ENCODE measurements at regions not wholly inside any gene's neighbourhood (a gene's known extent, or its start where the extent isn't known, plus 50 kb on each side); places are given as distances from the start of the nearest gene placed in this dataset.
A peak's percentile ranks its signal among the peaks of the same experiment; 100 is the strongest.
"Not testable (repeated sequence)": the region's sequence is repeated elsewhere in the genome, so short reads cannot be mapped to it uniquely, and the experiment has no call there.

DNA sequence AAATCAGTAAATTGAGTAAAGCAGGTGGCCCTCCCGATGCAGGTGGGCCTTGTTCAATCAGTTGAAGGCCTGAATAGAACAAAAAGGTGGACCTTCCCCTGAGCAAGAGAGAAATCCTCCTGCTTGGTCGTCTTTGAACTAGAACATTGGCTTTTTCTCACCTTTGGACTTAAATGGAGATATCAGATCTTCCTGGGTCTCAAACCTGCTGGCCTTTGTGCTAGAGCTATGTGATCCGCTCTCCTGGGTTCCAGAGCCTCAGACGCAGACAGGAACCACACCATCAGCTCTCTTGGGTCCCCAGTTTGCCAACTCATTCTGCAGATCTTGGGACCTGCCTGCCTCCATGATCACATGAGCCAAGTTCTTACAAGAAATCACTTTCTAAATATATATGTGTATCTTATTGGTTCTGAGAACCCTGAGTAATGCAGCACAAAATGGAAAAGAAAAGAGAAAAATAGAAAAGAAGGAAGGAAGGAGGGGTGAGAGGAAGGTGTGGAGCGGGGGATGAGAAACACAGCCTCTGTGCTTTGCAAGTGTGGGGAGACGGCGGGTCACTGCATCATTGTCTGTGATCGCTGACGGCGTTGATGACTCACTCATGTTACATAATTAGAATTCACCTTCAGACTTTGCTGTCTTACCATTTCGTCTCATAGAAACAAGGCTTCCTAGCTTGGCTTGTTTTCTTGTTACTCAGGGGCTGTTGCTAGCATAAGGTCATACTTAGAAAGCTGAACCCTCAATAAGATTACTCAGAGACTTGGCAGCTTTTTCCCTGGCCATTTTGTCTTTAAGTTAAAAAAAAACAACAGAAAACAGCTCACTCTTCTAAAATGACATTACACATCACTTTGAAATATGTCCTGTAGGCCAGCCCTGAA is 85.7 kb upstream of the NEDD9 start:
- peaks cover 58% of the 10 kb centered on the region for H3K36me3 Mint-ChIP-seq (ENCODE audit: low read depth)
- peak; percentile 87 for DNase-seq
- H3K9me3 Mint-ChIP-seq, result peaks cover 8% of the 10 kb centered on the region
- no peaks in the 10 kb centered on the region for H3K27me3 Mint-ChIP-seq
- intact Hi-C loops (cut with micrococcal nuclease), result loop anchor here (1.0 kb wide), 2 partner anchors 48 to 142 kb away; no protein-coding TSS in a partner anchor
- peak overlapping the region; percentile 0 for H3K4me3 Mint-ChIP-seq
- peaks cover 54% of the 10 kb centered on the region for H3K4me1 Mint-ChIP-seq
- H3K27ac Mint-ChIP-seq, result peak overlapping the region; percentile 81

DNA sequence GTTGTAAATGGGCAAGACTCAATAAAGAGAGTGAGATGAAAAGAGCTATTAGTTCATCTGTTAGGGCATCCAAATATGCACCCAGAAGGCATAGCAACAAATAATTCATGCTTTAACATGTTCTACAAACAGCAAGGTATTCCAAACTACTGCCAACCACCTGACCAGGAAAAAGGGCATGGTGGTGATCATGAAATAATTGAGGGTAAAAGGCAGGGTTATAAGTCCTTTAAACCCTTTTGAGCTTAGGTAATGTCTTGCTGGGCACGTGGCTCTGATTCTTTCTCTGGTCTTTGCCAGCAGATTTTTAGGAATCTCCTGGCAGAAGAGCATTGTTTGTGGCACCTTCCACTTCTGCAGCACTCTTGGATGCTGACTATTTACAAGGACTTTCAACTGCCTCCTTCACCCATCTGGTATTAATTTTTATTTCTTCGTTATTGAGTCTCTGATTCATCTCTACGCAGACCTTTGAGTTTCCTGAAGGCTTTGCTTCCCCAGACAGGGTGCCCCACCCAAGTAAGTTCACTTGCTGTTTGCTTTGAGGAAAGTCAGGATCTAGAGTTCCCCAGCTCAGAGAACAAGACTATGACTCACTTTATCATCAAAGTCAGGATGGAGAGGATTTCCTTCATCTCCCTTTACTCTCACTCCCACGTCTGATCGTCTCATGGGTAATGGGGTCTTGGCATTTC is 83.4 kb upstream of the NEDD9 start:
- peaks cover 19% of the 10 kb centered on the region for H3K9me3 Mint-ChIP-seq
- intact Hi-C loops (cut with micrococcal nuclease), result no loop called here
- H3K36me3 Mint-ChIP-seq (ENCODE audit: low read depth), result peaks cover 65% of the 10 kb centered on the region
- no peaks in the 10 kb centered on the region for H3K27me3 Mint-ChIP-seq
- no peak for DNase-seq
- no peak overlapping the region for H3K27ac Mint-ChIP-seq
- peaks cover 49% of the 10 kb centered on the region for H3K4me1 Mint-ChIP-seq
- H3K4me3 Mint-ChIP-seq, result no peak overlapping the region

DNA sequence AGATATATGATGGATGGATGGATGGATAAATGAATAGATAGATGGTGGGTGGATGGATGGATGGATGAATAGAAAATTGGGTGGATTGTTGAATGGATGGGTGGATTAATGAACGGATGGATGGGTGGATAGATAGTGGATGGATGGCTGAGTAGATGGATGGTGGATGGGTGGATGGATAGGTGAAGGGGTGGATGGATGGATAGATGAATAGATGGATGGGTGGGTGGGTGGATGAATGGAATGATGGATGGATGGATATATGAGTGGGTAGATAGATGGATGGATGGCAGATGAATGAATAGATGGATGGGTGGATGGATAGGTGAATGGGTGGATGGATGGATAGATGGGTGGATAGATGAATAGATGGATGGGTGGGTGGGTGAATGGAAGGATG is 80.7 kb upstream of the NEDD9 start:
- peaks cover 19% of the 10 kb centered on the region for H3K9me3 Mint-ChIP-seq
- H3K4me1 Mint-ChIP-seq, result peaks cover 37% of the 10 kb centered on the region
- no peak overlapping the region for H3K27ac Mint-ChIP-seq
- peaks cover 60% of the 10 kb centered on the region for H3K36me3 Mint-ChIP-seq (ENCODE audit: low read depth)
- no peak for DNase-seq
- no peak overlapping the region for H3K4me3 Mint-ChIP-seq
- no peaks in the 10 kb centered on the region for H3K27me3 Mint-ChIP-seq
- intact Hi-C loops (cut with micrococcal nuclease), result no loop called here

DNA sequence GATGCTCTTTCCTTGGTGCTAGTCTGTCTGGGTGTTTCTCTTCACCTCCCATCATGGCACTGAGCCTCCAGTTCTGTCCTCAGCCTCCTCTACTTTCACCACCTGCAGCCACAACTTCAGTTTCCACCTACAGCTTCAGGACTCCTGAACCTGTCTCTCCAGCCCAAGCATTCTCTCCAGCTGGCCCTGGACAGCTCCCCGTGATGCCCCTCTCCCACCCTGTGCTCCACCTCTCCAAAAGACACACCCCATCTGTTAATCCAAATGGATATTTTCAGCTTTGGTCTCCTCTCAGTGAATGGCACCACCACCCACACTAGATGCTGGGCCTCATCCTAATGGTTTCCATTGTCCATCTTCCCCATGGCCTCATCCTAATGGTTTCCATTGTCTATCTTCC is 79.5 kb upstream of the NEDD9 start:
- Mint-ChIP-seq H3K36me3 (ENCODE audit: low read depth) (peaks cover 53% of the 10 kb centered on the region), H3K27ac (no peak overlapping the region), H3K27me3 (no peaks in the 10 kb centered on the region), H3K9me3 (peaks cover 19% of the 10 kb centered on the region), H3K4me3 (no peak overlapping the region), H3K4me1 (peaks cover 30% of the 10 kb centered on the region)
- DNase-seq, result no peak
- intact Hi-C loops (cut with micrococcal nuclease), result no loop called here

DNA sequence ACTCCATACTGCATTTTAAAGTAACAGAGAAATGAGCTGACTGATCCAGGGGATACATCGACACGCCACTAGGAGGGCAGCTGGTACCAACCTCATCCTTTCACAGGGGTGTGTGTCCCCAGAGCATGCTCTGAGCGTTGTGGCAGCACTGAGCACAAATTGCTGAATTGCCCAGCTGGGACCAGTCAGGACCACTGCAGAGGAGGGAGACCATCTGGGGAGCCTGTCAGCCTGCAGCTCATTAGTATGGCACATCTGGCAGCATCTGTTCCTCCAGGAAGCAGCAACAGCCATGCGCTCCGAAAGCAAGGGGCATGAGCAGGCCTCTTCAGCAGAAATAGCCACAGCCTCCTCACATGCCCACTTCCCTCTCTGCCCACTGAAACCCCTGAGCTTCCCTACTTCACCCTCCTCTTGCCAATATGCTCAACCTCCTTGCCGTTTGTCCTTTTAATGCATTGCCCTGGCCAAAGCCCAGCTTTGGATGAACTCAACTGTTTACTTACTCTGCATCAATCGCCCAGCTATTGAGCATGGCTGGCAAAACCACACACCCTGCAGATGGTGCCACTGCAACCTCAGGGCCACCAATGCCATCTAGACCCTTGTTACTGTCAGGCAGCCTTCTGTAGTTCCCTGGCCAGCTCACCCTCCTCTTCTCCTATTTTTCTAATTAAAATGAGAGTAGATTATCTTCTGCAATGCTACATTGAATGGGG is 77.6 kb upstream of the NEDD9 start:
- Mint-ChIP-seq H3K9me3 (peaks cover 23% of the 10 kb centered on the region), H3K36me3 (ENCODE audit: low read depth) (peaks cover 51% of the 10 kb centered on the region), H3K27ac (no peak overlapping the region), H3K27me3 (no peaks in the 10 kb centered on the region), H3K4me1 (peaks cover 21% of the 10 kb centered on the region), H3K4me3 (no peak overlapping the region)
- intact Hi-C loops (cut with micrococcal nuclease), result no loop called here
- no peak for DNase-seq

DNA sequence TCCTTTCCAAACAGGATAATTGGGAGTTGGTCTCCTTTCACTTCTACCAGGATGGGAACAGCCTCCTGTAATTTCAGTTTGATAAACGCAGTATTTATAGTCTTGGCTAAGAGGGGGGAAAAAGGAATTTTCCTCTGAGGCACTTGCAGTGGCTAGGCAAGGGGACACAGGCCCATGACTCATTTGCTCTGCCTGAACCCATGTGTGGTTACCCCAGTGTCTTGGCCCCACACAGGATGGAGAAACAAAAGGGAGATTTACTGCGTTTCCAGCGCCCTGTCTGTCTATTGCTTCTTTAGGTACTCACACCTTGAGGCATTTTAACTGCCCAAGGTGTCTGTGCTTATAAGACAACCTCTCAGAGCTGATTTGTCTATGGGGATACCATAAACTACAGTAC is 74.8 kb upstream of the NEDD9 start:
- Mint-ChIP-seq H3K27ac (peak overlapping the region; percentile 47), H3K9me3 (peaks cover 20% of the 10 kb centered on the region), H3K4me3 (no peak overlapping the region), H3K4me1 (peaks cover 20% of the 10 kb centered on the region), H3K27me3 (no peaks in the 10 kb centered on the region), H3K36me3 (ENCODE audit: low read depth) (peaks cover 60% of the 10 kb centered on the region)
- intact Hi-C loops (cut with micrococcal nuclease), result no loop called here
- no peak for DNase-seq

DNA sequence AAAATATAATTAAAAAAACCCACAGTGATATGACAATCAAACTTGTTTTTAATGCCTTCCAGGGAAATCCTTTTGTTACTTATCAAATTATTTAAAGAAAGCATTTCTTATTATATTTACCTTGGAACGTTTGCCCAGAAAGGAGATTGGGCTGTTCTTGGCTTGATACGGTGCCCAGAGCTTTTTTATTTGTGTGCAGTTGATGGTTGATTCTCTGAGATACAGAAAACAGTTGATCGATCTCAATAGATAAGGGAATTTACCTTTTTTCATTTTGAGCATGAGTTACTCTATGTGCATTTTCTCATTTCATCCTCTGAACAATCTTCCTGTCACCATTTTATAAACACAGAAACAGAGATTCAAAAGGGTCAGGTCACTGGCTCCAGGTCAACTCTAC is 72.5 kb upstream of the NEDD9 start:
- Mint-ChIP-seq H3K27ac (no peak overlapping the region), H3K9me3 (peaks cover 19% of the 10 kb centered on the region), H3K4me3 (no peak overlapping the region), H3K4me1 (peaks cover 22% of the 10 kb centered on the region), H3K36me3 (ENCODE audit: low read depth) (peaks cover 66% of the 10 kb centered on the region), H3K27me3 (no peaks in the 10 kb centered on the region)
- no peak for DNase-seq
- intact Hi-C loops (cut with micrococcal nuclease), result no loop called here

DNA sequence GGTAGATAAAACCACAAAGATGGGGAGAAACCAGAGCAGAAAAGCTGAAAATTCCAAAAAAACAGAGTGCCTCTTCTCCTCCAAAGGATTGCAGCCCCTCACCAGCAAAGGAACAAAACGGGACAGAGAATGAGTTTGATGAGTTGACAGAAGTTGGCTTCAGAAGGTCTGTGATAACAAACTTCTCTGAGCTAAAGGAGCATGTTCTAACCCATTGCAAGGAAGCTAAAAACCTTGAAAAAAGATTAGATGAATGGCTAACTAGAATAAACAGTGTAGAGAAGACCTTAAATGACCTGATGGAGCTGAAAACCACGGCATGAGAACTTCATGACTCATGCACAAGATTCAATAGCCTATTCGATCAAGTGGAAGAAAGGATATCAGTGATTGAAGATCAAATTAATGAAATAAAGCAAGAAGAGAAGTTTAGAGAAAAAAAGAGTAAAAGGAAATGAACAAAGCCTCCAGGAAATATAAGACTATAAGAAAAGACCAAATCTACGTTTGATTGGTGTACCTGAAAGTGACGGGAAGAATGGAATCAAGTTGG is 67.5 kb upstream of the NEDD9 start:
- H3K4me3 Mint-ChIP-seq; H3K27ac Mint-ChIP-seq; DNase-seq; H3K27me3 Mint-ChIP-seq; intact Hi-C loops (cut with micrococcal nuclease): not testable (repeated sequence)
- H3K4me1 Mint-ChIP-seq, result peaks cover 23% of the 10 kb centered on the region
- peaks cover 77% of the 10 kb centered on the region for H3K36me3 Mint-ChIP-seq (ENCODE audit: low read depth)
- H3K9me3 Mint-ChIP-seq, result peaks cover 22% of the 10 kb centered on the region

DNA sequence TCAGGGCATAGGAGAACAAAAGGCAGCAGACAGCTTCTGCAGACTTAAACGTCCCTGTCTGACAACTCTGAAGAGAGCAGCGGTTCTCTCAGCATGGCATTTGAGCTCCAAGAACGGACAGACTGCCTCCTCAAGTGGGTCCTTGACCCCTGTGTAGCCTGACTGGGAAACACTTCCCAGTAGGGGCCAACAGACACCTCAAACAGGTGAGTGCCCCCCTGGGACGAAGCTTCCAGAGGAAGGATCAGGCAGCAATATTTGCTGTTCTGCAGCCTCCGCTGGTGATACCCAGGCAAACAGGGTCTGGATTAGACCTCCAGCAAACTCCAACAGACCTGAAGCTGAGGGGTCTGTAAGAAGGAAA is 66.9 kb upstream of the NEDD9 start:
- H3K27ac Mint-ChIP-seq; H3K27me3 Mint-ChIP-seq; intact Hi-C loops (cut with micrococcal nuclease); DNase-seq; H3K4me3 Mint-ChIP-seq: not testable (repeated sequence)
- Mint-ChIP-seq H3K36me3 (ENCODE audit: low read depth) (peaks cover 76% of the 10 kb centered on the region), H3K4me1 (peaks cover 24% of the 10 kb centered on the region), H3K9me3 (peaks cover 23% of the 10 kb centered on the region)

DNA sequence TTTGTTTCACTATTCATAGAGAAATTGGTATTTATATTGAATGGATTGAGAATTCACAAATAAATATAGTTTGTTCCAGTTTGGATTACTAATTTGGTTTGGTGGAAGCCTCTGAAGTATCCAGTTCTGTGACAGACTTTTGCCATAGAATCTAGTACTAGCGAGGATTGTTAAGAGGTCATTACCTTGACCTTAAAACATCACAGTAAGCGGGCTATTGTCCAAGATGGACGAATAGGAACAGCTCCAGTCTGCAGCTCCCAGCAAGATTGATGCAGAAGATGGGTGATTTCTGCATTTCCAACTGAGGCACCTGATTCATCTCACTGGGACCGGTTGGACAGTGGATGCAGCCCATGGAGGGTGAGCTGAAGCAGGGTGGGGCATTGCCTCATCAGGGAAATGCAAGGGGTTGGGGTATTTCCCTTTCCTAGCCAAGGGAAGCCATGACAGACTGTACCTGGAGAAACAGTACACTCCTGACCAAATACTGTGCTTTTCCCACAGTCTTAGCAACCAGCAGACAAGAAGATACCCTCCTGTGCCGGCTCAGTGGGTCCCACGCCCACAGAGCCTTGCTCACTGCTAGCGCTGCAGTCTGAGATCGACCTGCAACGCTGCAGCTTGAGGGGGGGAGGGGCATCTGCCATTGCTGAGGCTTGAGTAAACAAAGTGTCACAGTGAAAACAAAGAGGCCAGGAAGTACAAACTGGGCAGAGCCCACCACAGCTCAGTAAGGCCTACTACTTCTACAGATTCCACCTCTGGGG is 66.4 kb upstream of the NEDD9 start:
- peak; percentile 59 for DNase-seq
- H3K27ac Mint-ChIP-seq, result no peak overlapping the region
- H3K4me3 Mint-ChIP-seq, result no peak overlapping the region
- peaks cover 22% of the 10 kb centered on the region for H3K4me1 Mint-ChIP-seq
- H3K27me3 Mint-ChIP-seq, result no peaks in the 10 kb centered on the region
- intact Hi-C loops (cut with micrococcal nuclease), result no loop called here
- H3K9me3 Mint-ChIP-seq, result peaks cover 18% of the 10 kb centered on the region
- H3K36me3 Mint-ChIP-seq (ENCODE audit: low read depth), result peaks cover 76% of the 10 kb centered on the region

DNA sequence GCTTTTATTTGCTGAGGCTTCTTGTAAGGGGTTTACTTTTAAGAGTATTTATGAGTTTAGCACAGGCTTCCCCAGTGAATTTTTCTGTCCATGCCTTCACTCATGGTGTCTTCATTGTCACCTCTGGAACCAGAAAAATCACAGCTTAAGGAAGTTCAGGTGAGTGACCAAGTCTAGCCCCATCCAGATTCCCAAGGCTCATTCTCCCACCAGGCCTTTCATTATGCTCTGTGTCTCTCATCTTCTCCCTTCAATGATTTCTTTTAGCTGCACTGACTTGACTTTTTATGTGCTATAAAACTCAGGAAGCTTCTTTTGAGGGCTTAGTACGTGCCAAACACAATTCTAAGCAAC is 64.9 kb upstream of the NEDD9 start:
- H3K36me3 Mint-ChIP-seq (ENCODE audit: low read depth), result peaks cover 71% of the 10 kb centered on the region
- H3K27ac Mint-ChIP-seq, result no peak overlapping the region
- no peak overlapping the region for H3K4me3 Mint-ChIP-seq
- no peak for DNase-seq
- intact Hi-C loops (cut with micrococcal nuclease), result no loop called here
- peaks cover 18% of the 10 kb centered on the region for H3K9me3 Mint-ChIP-seq
- peaks cover 27% of the 10 kb centered on the region for H3K4me1 Mint-ChIP-seq
- no peaks in the 10 kb centered on the region for H3K27me3 Mint-ChIP-seq

DNA sequence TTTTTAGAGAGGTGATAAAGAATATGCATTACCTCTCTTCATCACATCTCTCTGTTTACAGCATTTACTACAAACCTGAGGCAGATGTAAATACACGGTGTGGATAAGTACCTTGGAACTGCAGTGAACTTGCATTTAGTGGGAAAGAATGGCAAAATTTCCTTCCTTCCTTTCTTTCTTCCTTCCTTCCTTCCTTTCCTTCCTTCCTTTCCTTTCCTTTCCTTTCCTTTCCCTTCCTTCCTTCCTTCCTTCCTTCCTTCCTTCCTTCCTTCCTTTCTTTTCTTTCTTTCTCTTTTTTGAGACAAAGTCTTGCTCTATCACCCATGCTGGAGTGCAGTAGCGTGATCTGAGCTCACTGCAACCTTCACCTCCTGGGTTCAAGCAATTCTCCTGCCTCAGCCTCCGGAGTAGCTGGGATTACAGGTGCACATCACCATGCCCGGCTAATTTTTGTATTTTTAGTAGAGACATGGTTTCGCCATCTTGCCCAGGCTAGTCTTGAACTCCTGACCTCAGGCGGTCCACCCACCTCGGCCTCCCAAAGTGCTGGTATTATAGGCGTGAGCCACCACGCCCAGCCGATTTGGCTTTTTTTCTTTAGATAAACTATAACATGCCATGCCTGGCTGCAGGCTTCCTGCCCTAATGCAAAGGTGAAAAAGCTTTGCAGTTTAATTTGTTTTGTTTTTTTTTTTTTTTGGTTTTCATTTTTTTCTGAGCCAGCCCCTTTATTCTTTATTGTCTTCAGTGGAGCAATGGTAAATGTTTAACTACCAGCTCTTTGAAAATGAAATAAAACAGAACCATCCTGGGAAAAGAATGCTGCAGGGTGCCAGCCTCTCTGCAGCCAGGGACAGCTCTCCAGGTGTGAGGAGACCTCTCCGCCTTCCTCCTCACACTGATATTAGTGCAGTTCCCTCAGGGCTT is 64.2 kb upstream of the NEDD9 start:
- no peak for DNase-seq
- Mint-ChIP-seq H3K27ac (no peak overlapping the region), H3K36me3 (ENCODE audit: low read depth) (peaks cover 74% of the 10 kb centered on the region), H3K27me3 (no peaks in the 10 kb centered on the region), H3K4me3 (no peak overlapping the region), H3K9me3 (peaks cover 16% of the 10 kb centered on the region), H3K4me1 (peaks cover 28% of the 10 kb centered on the region)
- intact Hi-C loops (cut with micrococcal nuclease), result no loop called here
